HG03432 (cell line): ENCODE measurements at regions not wholly inside any gene's neighbourhood (a gene's known extent, or its start where the extent isn't known, plus 50 kb on each side); places are given as distances from the start of the nearest gene placed in this dataset.

Experiments
- ATAC-seq: cut with Tn5 transposase; IDR thresholded peaks from one replicate; pipeline ENCODE4 v1.9.1; 2021; ENCODE audit warnings: mild to moderate bottlenecking, moderate library complexity; ENCODE audit not compliant: unreplicated experiment

GRCh38 chr13:50344717-50345116 is 329.5 kb downstream of the KCNRG start:
- ATAC-seq: no peak

- no peak for ATAC-seq
Observed at GRCh38 chr13:50345804-50346203, 330.6 kb downstream of the KCNRG start.

- ATAC-seq: no peak
Observed at GRCh38 chr13:50348371-50348770, 333.1 kb downstream of the KCNRG start.

GRCh38 chr13:50352720-50353480 is 337.7 kb downstream of the KCNRG start:
- ATAC-seq: no peak

GRCh38 chr13:50353651-50354415 is 338.6 kb downstream of the KCNRG start:
- no peak for ATAC-seq

- peak; percentile 66 for ATAC-seq
Observed at GRCh38 chr13:50355797-50356196, 340.6 kb downstream of the KCNRG start.

- ATAC-seq: no peak
Observed at GRCh38 chr13:50357136-50357535, 341.9 kb downstream of the KCNRG start.

GRCh38 chr13:50357586-50358118 is 342.4 kb downstream of the KCNRG start:
- no peak for ATAC-seq

GRCh38 chr13:50358231-50359040 is 343.2 kb downstream of the KCNRG start:
- no peak for ATAC-seq

- ATAC-seq: no peak
Observed at GRCh38 chr13:50359041-50359367, 343.8 kb downstream of the KCNRG start.

GRCh38 chr13:50359779-50360178 is 344.5 kb downstream of the KCNRG start:
- ATAC-seq: no peak

- no peak for ATAC-seq
Observed at GRCh38 chr13:50360637-50361036, 345.4 kb downstream of the KCNRG start.

GRCh38 chr13:50361282-50361681 is 346.0 kb downstream of the KCNRG start:
- ATAC-seq: no peak

- ATAC-seq: peak; percentile 73
Observed at GRCh38 chr13:50365408-50366391, 350.5 kb downstream of the KCNRG start.

GRCh38 chr13:50366488-50367174 is 351.4 kb downstream of the KCNRG start:
- peak; percentile 65 for ATAC-seq

- no peak for ATAC-seq
Observed at GRCh38 chr13:50369646-50370045, 354.4 kb downstream of the KCNRG start.

GRCh38 chr13:50370303-50370950 is 355.2 kb downstream of the KCNRG start:
- ATAC-seq: peak; percentile 51

GRCh38 chr13:50374517-50374916 is 359.3 kb downstream of the KCNRG start:
- no peak for ATAC-seq

GRCh38 chr13:50375792-50376191 is 360.5 kb downstream of the KCNRG start:
- no peak for ATAC-seq
